ENCODE measurements at regions not wholly inside any gene's neighbourhood (a gene's known extent, or its start where the extent isn't known, plus 50 kb on each side); places are given as distances from the start of the nearest gene placed in this dataset.

- TF ChIP-seq CTCF (conservative IDR thresholded peaks at IDR 0.05) (no peak), ZFX (IDR thresholded peaks at IDR 0.05) (no peak)
These were observed 205.4 kb downstream of the LURAP1L start for GRCh38 chr9:12980085-12980851.

Data from C4-2B (cell line).